Lower leg skin (tissue), 3 donors: ENCODE measurements at regions not wholly inside any gene's neighbourhood (a gene's known extent, or its start where the extent isn't known, plus 50 kb on each side); places are given as distances from the start of the nearest gene placed in this dataset.

Source experiments
- POLR2A ChIP-seq, 2 donors: fragments of 450-650 bp; IDR thresholded peaks; one replicate each; pipeline ENCODE4 v1.6.1; 2016 to 2017; ENCODE audit warnings: antibody characterized with exemption in 2 of 2, mild to moderate bottlenecking in 1 of 2, moderate library complexity in 1 of 2
- TF ChIP-seq, protein P1 (sequence below), 3 donors: fragments of 450-650 bp; IDR thresholded peaks; one replicate each; pipeline ENCODE4 v1.5.1; 2016; ENCODE audit warnings: antibody characterized with exemption in 3 of 3, mild to moderate bottlenecking in 3 of 3, moderate library complexity in 2 of 3

DNA sequence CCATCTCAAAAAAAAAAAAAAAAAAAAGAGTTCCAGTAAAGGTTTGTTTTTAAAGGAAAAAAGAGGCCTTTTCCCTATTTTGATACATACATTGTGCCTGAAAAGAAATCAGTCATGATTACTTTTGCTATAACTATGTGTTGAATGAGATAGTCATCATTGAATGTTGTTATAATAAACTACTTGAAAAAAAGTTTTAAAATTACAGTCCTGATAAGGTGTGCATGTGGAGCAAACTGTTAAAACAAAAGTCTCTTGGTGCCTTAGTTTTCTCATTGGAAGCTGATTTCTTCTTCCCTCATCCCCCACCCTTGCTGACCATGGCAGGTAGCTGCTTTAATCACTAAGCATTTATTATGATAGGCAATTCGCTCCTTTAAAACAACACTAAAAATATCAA lies 172.3 kb upstream of the TBCA start:
- TF ChIP-seq, protein P1, sequence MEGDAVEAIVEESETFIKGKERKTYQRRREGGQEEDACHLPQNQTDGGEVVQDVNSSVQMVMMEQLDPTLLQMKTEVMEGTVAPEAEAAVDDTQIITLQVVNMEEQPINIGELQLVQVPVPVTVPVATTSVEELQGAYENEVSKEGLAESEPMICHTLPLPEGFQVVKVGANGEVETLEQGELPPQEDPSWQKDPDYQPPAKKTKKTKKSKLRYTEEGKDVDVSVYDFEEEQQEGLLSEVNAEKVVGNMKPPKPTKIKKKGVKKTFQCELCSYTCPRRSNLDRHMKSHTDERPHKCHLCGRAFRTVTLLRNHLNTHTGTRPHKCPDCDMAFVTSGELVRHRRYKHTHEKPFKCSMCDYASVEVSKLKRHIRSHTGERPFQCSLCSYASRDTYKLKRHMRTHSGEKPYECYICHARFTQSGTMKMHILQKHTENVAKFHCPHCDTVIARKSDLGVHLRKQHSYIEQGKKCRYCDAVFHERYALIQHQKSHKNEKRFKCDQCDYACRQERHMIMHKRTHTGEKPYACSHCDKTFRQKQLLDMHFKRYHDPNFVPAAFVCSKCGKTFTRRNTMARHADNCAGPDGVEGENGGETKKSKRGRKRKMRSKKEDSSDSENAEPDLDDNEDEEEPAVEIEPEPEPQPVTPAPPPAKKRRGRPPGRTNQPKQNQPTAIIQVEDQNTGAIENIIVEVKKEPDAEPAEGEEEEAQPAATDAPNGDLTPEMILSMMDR (IDR thresholded peaks at IDR 0.05), result no peak
- TF ChIP-seq POLR2A (IDR thresholded peaks at IDR 0.05), result no peak
